GF-D8 (cell line): ENCODE measurements at regions not wholly inside any gene's neighbourhood (a gene's known extent, or its start where the extent isn't known, plus 50 kb on each side); places are given as distances from the start of the nearest gene placed in this dataset.

Source experiments
- DNase-seq: peaks from one replicate; lab custom pipeline; 2025; lab: John Stamatoyannopoulos, UW

DNA sequence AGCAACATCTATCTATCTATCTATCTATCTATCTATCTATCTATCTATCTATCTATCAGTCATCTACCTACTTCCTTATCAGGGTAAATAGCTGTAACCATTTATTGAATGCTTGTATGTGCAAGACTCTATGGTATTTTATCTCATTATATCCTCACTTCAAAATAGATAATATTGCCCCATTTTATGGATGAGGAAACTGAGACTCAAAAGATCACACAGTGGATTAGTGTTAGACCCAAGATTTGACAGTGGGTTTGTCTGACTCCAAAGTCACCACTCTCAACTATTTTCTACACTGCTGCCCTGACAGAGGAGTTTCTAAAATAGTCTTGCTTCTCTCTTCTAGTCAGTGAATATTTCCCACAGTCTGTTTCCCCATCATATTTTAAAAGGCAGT is 94.3 kb upstream of the NR3C1 start:
- DNase-seq, result no peak

GRCh38 chr5:143496943-143497342 is 93.5 kb upstream of the NR3C1 start:
- DNase-seq, result no peak

GRCh38 chr5:143495821-143496275 is 92.4 kb upstream of the NR3C1 start:
- no peak for DNase-seq

- no peak for DNase-seq
Measured at GRCh38 chr5:143495110-143495509, 91.6 kb upstream of the NR3C1 start.

GRCh38 chr5:143494595-143494994 is 91.1 kb upstream of the NR3C1 start:
- no peak for DNase-seq

DNA sequence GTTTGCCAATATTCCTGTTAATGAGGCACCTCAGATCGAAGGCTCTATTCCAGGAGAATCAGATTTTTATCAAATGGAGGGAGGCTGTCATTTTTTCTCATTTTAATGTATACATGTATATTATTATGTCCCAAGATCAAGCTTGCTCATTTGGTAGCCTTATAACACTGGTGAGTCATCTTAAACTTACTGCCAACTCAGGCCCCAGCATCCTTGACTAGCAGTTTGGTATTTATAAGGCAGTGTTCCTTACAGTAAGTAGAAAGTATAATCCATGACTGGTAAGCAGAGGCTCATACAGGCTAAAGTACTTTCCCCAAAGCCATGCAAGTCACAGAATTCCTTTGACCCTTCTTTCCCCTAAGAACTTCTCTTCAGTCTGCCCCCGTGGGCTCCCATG is 90.7 kb upstream of the NR3C1 start:
- DNase-seq, result no peak

GRCh38 chr5:143492783-143493182 is 89.3 kb upstream of the NR3C1 start:
- no peak for DNase-seq

DNA sequence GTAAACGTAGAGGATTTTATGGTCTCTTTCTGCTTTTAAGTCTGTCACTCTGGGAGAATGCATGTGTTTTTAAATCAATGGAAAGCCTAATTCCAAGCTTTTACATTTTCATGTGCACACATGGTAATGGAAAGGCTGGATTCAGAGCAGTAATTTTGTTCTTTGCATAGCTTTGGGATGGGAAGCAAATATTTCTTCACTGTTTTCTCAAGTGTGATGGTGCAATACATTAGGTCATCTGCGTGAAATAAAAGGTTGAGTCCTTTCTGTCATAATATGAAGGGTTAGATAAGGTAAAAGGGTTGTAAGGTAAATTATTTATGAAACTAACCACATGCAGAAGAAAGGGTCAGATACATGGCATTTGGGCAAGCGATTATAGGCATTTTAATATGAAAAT is 88.2 kb upstream of the NR3C1 start:
- no peak for DNase-seq

DNA sequence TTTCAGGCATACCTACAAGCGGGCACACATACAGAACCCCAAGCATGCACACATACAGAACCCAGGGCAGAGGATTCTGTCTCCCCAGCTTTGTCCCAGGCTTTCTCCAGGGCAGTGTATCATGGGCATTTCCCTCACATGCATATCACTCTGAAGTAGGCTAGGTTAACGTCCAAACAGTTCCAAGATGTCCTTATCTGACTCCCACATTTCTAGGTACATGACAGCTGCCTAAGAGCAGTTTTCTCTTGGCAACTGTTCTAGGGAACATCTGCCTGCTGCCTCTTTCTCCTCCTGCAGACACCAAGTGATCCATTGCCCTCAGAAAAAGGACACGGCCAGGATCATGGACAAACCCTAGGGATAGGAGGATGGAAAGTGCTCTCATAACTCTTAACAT is 84.9 kb upstream of the NR3C1 start:
- DNase-seq, result no peak

GRCh38 chr5:143484601-143485000 is 81.1 kb upstream of the NR3C1 start:
- no peak for DNase-seq

DNA sequence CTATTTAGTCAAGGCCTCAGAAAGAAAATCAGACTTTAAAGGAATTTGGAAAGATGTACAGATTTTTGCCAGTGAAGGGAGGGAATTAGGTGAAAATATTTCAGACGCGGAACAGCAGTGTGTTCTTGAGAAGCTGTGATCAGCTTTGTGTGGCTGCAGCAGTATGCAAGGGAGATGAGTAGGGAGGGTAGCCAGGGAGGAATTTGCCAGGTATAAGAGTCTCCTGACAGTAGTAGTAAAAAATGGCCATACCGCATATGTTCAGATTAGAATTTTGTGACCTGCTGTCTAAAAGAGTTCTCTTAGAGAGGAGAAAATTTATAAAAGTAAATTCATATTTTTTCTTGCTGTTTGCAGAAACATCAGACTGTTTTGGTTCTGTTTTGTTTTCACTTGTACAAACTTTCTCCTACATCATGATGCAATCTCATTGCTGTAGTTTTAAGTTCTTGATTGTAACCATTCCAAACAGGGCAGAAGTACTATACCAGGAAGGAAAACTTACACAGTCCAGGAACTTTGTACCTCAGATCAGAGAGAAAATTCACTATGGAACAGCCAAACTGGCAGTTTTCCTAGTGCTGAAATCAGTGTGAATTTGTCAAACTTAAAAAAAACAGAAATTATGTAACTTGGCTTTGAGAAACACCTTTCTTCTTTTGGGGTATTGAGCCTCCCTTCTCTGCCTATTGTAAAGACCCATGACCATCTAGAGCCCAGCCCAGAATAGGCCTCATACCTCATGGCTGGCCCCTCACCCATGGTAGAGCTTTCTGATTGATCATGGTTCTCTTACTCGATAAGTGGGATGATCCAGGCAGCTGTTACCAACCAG is 78.4 kb upstream of the NR3C1 start:
- no peak for DNase-seq

GRCh38 chr5:143480001-143480400 is 76.5 kb upstream of the NR3C1 start:
- DNase-seq, result no peak

DNA sequence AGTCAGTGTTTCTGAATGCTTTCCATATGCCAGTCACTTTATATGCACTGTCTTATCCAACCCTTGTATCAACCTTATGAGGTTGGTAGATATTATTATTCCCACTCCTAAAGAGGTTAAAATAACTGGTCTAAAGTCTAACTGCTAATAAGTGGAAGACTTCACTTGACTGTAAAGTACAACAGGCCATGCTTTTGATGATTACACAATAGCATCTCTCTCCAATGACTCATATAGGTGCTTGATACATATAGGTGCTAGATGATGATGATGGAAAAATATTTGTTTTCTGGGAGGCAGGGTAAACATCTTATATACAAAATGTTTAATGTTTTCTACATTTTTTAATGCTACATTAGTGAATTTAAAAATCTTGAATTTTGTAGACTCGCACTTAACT is 75.9 kb upstream of the NR3C1 start:
- no peak for DNase-seq

DNA sequence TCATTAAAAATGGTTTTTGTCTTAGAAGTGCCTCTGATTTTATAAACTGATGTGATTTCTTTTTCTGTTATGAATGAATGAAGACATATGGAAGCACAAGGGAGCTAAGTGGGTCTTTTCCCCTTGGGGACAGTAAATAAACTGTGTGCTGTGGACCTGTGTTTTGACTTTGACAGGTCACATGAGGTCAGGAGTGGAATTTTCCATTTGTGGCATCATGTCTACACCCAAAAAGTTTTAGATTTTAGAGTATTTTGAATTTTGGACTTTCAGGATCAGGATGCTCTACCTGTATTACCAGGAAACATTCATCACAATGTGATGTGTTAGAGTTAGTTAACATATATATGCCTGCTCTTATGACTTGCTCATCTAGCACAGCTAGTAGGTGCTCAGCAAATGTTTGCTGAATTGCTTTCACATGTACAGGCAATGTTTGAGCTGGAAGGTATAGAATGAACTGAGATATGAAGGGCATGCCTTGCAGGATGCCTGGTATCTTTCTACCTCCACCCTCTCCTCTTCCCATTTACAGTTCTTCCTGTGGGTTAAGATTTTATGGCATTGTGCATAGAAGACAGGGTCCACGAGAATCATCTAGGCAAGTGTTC is 73.2 kb upstream of the NR3C1 start:
- no peak for DNase-seq

GRCh38 chr5:143474616-143475015 is 71.1 kb upstream of the NR3C1 start:
- no peak for DNase-seq

DNA sequence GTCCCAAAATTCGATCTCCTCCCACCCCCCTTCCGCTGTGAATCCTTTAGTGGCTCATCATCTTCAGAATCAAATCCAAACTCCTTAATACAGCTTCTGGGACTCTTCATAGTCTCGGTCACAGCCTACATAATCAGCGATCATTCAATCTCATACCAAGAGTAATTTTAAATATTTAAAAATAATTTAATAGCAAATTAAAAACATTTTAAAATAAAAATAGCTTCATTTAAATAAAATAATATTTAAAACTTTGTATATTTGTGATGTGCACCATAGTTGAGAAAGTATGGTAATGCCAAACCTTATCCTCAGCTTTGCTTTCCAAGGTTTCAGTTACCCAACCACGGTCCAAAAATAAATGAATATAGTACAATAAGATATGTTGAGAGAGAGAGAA is 70.0 kb upstream of the NR3C1 start:
- DNase-seq, result no peak

DNA sequence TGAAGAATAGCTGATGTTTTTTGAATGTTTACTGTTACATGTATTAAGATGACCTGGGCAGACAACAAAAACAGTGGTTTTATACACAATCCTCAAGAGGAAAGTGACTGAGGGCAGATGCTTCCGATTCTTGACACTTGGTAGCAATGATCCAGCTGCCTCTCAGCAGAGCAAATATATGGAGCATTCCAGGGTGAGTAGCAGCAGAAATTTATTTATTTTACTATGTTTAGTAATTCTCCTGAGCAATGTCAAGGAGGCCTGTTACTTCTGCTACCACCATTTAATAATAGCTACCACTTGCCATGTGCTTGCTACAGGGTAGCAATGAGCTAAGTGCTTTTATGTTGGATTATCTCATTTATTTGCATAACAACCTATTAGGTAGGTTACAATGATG is 69.1 kb upstream of the NR3C1 start:
- no peak for DNase-seq

DNA sequence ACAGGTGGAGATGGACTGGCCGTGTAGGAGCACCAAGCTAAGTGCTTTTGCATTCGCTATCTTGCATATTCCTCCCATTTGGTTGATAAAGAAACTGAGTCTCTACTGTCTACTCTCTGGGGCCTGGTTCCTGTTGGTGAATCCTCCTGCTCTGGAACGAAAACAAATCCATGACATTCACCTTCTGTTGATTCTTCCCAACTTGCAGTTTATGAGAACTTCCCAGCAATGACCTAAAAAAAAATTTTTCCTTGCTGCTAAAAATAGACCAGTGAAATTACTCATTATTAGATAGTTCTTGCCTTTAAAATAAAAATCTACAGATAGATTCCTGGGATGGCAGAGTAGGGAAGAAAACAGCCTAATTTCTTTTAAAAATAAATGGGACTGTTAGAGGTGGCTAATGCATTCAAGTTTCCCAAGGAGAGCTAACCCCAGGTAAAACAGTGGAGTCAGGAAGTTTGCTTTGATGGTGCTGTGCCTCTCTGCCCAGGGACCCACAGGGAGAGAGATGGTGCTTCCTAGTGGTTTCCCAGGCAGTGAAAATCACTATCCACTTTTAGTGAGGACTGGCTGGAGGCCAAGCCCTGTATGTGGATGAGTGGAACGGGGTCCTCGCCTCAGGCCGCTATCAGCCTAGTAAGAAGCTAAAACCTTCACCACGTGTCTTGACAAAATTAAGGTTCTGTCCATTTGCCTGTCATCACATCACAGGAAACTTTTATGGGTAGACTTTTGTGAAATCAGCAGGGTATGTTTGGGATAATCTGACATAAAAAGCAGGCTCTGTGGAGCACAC is 68.4 kb upstream of the NR3C1 start:
- no peak for DNase-seq

DNA sequence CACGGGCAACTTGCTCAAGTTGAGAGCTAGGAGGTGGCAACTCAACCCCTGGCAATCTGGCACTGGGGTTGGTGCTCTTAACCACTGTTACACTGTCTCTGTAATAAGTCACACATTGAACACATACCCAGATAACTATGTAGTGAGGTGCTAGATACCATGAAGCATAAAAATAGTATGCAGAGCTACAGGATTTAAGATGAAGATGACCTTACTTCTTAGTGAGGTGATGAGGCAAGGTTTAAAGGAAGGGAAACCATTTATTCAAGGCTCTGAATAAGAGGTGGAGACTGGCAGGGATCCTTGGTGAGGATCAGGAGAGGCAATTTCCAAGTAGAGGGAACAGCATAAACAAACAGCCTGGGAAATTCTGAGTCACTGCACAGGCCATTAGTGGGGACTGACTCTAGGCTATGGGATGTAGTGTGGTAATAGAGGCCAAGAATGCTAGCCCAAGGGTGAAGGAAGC is 67.6 kb upstream of the NR3C1 start:
- no peak for DNase-seq

DNA sequence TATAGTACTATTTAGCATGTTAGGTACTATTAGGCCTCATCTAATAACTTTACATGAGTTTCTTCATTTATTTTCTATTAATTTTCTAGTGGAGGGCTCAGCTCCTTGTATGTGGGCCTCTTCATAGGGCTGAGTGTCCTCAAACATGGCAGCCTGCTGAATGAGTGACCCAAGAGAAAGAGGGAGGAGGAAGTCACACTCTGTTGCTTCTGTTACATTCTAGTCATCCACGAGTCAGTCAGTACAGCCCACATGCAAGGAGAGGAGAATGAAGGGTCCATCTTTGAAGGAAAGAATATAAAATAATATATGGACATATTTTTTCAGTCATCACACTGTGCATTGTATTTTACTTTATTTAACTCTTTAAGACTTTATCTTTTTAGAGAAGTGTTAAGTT is 66.6 kb upstream of the NR3C1 start:
- DNase-seq, result no peak

DNA sequence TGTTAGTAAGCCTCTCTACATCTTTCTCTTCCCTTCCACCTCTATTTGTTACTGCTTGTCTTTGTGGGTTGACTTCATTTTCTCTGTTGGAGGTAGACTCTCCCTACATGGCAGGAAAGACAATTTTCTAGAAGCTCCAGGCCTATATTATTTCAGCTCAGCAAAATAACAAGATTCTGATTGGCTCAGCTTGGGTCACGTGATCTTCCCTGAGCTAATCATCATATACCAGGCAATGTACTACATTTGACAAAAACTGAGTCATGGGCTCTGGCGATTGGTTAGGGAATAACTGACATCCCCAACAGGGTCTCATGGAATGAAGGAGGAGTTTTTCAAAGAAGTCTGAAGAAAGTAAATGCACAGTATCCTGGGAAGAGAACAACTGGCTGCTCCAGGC is 65.6 kb upstream of the NR3C1 start:
- no peak for DNase-seq

DNA sequence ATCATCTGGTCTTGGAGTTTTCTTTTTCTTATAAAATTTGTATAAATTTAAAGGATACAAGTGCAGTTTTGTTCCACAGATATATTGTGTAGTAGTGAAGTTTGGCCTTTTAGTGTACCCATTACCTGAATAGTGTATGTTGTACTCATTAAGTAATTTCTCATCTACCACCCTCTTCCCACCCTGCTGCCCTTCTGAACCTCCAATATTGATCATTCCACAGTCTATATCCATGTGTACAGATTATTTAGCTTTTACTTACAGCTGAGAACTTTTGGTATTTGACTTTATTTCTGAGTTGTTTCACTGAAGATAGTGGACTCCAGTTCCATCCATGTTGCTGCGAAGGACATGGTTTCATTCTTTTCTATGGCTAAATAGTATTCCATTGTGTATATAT is 63.1 kb upstream of the NR3C1 start:
- DNase-seq, result no peak
